Lower leg skin (tissue), 3 donors: ENCODE measurements at regions not wholly inside any gene's neighbourhood (a gene's known extent, or its start where the extent isn't known, plus 50 kb on each side); places are given as distances from the start of the nearest gene placed in this dataset.

ENCODE experiments used
- CTCF ChIP-seq, 3 donors: fragments of 450-650 bp; IDR thresholded peaks; one replicate each; pipeline ENCODE4 v1.5.1; 2016; ENCODE audit warnings: antibody characterized with exemption in 3 of 3, mild to moderate bottlenecking in 3 of 3, moderate library complexity in 2 of 3
- POLR2A ChIP-seq, 2 donors: fragments of 450-650 bp; IDR thresholded peaks; one replicate each; pipeline ENCODE4 v1.6.1; 2016 to 2017; ENCODE audit warnings: antibody characterized with exemption in 2 of 2, mild to moderate bottlenecking in 1 of 2, moderate library complexity in 1 of 2

- TF ChIP-seq CTCF (IDR thresholded peaks at IDR 0.05) (no peak), POLR2A (IDR thresholded peaks at IDR 0.05) (no peak)
Observed at GRCh38 chr6:93794166-93794565, 374.8 kb upstream of the EPHA7 start.
